ENCODE measurements at regions not wholly inside any gene's neighbourhood (a gene's known extent, or its start where the extent isn't known, plus 50 kb on each side); places are given as distances from the start of the nearest gene placed in this dataset.

- TF ChIP-seq EZH2 (IDR thresholded peaks at IDR 0.05; ENCODE audit: borderline replicate concordance, low read length), result no peak
- TF ChIP-seq CTCF (IDR thresholded peaks at IDR 0.05; ENCODE audit: low read length), result no peak
These were observed 128.7 kb downstream of the LY86 start for GRCh38 chr6:6716998-6717763.
